T-helper 1 cell treated with Interleukin-12 subunit alpha and Interleukin-12 subunit beta and Interleukin-4 antibody, amounts not matched to agents 30 ng/mL and 1 ng/mL, for 36 hours (primary cell): ENCODE measurements at regions not wholly inside any gene's neighbourhood (a gene's known extent, or its start where the extent isn't known, plus 50 kb on each side); places are given as distances from the start of the nearest gene placed in this dataset.

Experiments used
- intact Hi-C: fragments of 100-400 bp; cut with micrococcal nuclease; formaldehyde crosslinking; loops from one replicate; pipeline ENCODE4 v1.15.1; 2024

GRCh38 chr19:27647423-27647822 is 1565.5 kb downstream of the UQCRFS1 start:
- intact Hi-C loops: no loop called here

GRCh38 chr19:27635401-27635800 is 1577.5 kb downstream of the UQCRFS1 start:
- intact Hi-C loops: no loop called here

- intact Hi-C loops: no loop called here
Measured at GRCh38 chr19:27618006-27618405, 1594.9 kb downstream of the UQCRFS1 start.

GRCh38 chr19:27580906-27581305 is 1632.0 kb downstream of the UQCRFS1 start:
- intact Hi-C loops: no loop called here
